ENCODE measurements at regions not wholly inside any gene's neighbourhood (a gene's known extent, or its start where the extent isn't known, plus 50 kb on each side); places are given as distances from the start of the nearest gene placed in this dataset.
"Not testable (repeated sequence)": the region's sequence is repeated elsewhere in the genome, so short reads cannot be mapped to it uniquely, and the experiment has no call there.

DNA sequence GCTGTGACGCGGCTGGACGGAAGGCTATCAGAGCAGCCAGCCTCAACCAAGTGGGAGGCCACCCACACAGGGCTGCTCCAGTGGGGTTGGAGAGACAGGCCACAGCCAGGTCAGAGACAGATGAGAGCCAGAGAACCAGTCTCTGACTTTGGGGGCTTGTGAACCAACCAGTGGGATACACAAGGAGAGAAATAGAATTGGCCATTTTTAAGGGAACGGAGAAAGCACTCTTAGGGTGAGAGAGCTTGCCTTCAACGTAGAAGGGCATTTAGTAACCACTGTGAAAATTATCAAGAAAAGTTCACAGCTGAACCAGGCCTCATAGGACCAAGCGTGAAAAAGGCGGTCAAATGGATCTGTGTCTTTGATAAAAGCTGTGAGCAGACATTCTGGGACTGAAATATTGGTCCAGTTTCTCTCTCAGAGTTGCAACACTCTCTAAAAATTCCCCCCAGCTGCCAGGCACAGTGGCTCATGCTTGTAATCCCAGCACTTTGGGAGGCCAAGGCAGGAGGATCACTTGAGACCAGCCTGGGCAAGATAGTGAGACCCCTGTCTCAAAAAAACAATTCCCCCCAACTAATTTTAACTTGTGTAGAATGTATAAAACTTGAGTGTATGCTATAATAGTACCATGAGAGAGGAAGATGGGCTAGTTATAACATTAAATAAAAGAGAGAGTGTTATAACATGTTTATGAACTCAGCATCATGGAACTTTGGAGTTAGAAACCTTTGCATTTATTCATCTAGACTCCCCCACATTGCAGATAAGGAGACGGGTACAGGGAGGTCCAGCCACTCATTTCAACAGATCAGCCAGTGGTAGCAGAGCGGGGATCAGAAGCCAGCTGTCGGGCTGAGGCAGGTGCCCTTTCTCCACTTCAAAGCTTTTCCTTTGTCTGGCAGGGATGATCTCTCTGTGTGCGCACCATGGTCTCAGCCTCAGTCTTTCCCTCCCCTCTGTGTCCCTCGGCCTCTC, 132.2 kb downstream of the NPIPB11 start:
- not testable (repeated sequence) for TF ChIP-seq POLR2A (IDR thresholded peaks at IDR 0.05; ENCODE audit: low read depth, low read length); CEBPB (IDR thresholded peaks at IDR 0.05; ENCODE audit: low read depth, low read length); BHLHE40 (IDR thresholded peaks at IDR 0.05; ENCODE audit: low read depth, low read length); RAD21 (IDR thresholded peaks at IDR 0.05; ENCODE audit: low read length); SMC3 (IDR thresholded peaks at IDR 0.05; ENCODE audit: low read depth, low read length); MXI1 (IDR thresholded peaks at IDR 0.05; ENCODE audit: borderline replicate concordance, low read depth, low read length)
- TF ChIP-seq, protein P1, sequence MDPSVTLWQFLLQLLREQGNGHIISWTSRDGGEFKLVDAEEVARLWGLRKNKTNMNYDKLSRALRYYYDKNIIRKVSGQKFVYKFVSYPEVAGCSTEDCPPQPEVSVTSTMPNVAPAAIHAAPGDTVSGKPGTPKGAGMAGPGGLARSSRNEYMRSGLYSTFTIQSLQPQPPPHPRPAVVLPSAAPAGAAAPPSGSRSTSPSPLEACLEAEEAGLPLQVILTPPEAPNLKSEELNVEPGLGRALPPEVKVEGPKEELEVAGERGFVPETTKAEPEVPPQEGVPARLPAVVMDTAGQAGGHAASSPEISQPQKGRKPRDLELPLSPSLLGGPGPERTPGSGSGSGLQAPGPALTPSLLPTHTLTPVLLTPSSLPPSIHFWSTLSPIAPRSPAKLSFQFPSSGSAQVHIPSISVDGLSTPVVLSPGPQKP (IDR thresholded peaks at IDR 0.05; ENCODE audit: borderline replicate concordance, low read depth, low read length) = not testable (repeated sequence)
- TF ChIP-seq, protein P2, sequence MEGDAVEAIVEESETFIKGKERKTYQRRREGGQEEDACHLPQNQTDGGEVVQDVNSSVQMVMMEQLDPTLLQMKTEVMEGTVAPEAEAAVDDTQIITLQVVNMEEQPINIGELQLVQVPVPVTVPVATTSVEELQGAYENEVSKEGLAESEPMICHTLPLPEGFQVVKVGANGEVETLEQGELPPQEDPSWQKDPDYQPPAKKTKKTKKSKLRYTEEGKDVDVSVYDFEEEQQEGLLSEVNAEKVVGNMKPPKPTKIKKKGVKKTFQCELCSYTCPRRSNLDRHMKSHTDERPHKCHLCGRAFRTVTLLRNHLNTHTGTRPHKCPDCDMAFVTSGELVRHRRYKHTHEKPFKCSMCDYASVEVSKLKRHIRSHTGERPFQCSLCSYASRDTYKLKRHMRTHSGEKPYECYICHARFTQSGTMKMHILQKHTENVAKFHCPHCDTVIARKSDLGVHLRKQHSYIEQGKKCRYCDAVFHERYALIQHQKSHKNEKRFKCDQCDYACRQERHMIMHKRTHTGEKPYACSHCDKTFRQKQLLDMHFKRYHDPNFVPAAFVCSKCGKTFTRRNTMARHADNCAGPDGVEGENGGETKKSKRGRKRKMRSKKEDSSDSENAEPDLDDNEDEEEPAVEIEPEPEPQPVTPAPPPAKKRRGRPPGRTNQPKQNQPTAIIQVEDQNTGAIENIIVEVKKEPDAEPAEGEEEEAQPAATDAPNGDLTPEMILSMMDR (conservative IDR thresholded peaks at IDR 0.05; ENCODE audit: low read depth, low read length) = not testable (repeated sequence)
- TF ChIP-seq, protein P3, sequence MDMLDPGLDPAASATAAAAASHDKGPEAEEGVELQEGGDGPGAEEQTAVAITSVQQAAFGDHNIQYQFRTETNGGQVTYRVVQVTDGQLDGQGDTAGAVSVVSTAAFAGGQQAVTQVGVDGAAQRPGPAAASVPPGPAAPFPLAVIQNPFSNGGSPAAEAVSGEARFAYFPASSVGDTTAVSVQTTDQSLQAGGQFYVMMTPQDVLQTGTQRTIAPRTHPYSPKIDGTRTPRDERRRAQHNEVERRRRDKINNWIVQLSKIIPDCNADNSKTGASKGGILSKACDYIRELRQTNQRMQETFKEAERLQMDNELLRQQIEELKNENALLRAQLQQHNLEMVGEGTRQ (IDR thresholded peaks at IDR 0.05; ENCODE audit: low read depth, low read length) = not testable (repeated sequence)

All from IMR-90 (cell line).